GM21825 (cell line): ENCODE measurements at regions not wholly inside any gene's neighbourhood (a gene's known extent, or its start where the extent isn't known, plus 50 kb on each side); places are given as distances from the start of the nearest gene placed in this dataset.
A peak's percentile ranks its signal among the peaks of the same experiment; 100 is the strongest.
"Not testable (repeated sequence)": the region's sequence is repeated elsewhere in the genome, so short reads cannot be mapped to it uniquely, and the experiment has no call there.

Experiments used
- ATAC-seq: cut with Tn5 transposase; IDR thresholded peaks from one replicate; pipeline ENCODE4 v1.9.1; 2021; ENCODE audit warnings: mild to moderate bottlenecking, moderate library complexity; ENCODE audit not compliant: unreplicated experiment

- no peak for ATAC-seq
Measured at GRCh38 chr15:88994286-88994685, 81.1 kb upstream of the MFGE8 start.

- no peak for ATAC-seq
Measured at GRCh38 chr15:88995449-88995848, 82.3 kb upstream of the MFGE8 start.

- ATAC-seq: no peak
Measured at GRCh38 chr15:88997531-88997930, 84.4 kb upstream of the MFGE8 start.

DNA sequence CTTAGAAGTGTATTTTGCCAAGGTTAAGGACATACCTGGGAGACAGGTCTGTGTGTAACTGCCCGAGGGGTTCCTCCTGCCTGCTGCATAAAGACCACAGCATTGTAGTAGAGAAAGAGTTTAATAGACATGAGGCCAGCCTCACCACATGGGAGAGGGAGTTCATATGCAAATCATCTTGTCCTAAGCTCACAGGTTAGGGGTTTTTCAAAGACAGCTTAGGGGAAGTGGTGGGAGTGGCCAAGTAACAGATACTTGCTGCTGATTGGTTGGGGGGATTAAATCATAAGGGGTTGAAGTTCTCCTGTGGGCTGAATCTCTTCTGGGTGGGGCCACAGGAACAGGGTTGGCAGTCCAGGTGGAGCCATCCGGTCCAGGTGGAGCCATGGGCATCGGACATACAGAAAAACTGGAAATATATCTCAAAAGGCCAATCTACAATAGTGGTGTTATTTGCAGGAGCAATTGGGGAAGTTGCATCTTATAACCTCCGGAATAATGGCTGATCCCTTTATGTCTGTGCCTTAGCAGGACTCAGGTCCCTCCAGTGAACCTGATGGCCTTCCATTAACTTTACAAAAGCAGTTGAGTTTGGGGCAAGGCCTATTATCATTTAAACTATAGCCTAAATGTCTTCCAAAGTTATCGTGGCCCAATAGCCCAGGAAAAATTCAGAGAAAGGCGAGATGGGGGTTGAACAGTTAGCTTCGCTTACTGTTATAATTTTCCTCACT, 86.0 kb upstream of the MFGE8 start:
- no peak for ATAC-seq

GRCh38 chr15:89001708-89002275, 86.5 kb upstream of the ABHD2 start:
- ATAC-seq: not testable (repeated sequence)

- ATAC-seq: peak; percentile 73
Measured at GRCh38 chr15:89002281-89002761, 85.9 kb upstream of the ABHD2 start.

GRCh38 chr15:89002830-89003229, 85.4 kb upstream of the ABHD2 start:
- ATAC-seq: no peak

GRCh38 chr15:89003865-89004725, 84.2 kb upstream of the ABHD2 start:
- ATAC-seq: no peak

GRCh38 chr15:89004726-89005030, 83.6 kb upstream of the ABHD2 start:
- no peak for ATAC-seq

DNA sequence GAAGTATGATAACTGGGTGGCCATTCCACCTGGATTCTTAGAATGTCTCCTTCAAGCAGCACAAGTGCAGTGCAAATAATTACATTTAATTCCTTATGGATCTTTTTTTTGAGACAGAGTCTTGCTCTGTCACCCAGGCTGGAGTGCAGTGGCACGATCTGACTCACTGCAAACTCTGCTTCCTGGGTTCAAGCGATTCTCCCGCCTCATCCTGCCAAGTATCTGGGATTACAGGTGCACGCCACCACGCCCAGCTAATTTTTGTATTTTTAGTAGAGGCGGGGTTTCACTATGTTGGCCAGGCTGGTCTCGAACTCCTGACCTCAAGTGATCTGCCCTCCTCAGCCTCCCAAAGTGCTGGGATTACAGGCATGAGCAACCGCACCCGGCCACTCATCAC, 80.7 kb upstream of the ABHD2 start:
- ATAC-seq: not testable (repeated sequence)

DNA sequence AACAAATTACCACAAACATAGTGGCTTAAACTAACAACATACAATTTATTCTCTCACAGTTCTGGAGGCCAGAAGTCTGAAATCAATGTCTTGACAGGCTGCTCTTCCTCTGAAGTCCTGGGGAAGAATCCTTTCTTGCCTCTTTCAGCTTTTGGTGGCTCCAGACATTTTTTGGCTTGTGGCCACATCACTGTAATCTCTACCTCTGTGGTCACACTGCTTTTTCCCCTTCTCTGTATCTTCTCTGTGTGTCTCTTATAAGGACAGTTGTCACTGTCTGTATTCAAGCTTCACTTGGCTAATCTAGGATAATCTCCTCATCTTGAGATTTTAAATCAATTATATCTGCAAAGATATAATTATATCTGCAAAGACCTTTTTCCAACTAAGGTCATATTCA, 80.3 kb upstream of the ABHD2 start:
- ATAC-seq: no peak

GRCh38 chr15:89009080-89009479, 79.2 kb upstream of the ABHD2 start:
- ATAC-seq: no peak

GRCh38 chr15:89015412-89016097, 72.7 kb upstream of the ABHD2 start:
- no peak for ATAC-seq

GRCh38 chr15:89016549-89017041, 71.7 kb upstream of the ABHD2 start:
- no peak for ATAC-seq

- no peak for ATAC-seq
Measured at GRCh38 chr15:89017370-89018066, 70.7 kb upstream of the ABHD2 start.

DNA sequence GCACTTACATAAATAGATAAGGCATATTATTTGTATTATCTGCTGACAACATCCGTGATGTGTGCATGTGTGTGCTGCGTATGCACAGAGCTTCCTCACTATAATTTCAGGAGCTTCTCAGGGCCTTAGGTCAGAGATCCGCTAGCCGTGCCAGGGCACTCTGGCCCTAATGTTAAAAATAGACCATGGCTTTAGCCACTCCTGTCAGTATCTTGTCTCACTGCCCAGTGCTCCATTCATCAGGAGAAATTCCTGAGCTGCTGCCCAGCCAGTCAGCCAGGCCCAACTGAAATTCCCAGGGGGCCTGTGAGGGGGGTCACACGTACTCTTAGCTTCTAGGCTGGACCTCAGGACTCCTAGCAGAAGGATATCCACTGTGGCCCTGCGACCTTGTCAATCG, 70.0 kb upstream of the ABHD2 start:
- ATAC-seq: no peak

- no peak for ATAC-seq
Measured at GRCh38 chr15:89019436-89019835, 68.8 kb upstream of the ABHD2 start.

GRCh38 chr15:89021224-89021623, 67.0 kb upstream of the ABHD2 start:
- no peak for ATAC-seq

GRCh38 chr15:89021886-89022285, 66.4 kb upstream of the ABHD2 start:
- ATAC-seq: not testable (repeated sequence)

DNA sequence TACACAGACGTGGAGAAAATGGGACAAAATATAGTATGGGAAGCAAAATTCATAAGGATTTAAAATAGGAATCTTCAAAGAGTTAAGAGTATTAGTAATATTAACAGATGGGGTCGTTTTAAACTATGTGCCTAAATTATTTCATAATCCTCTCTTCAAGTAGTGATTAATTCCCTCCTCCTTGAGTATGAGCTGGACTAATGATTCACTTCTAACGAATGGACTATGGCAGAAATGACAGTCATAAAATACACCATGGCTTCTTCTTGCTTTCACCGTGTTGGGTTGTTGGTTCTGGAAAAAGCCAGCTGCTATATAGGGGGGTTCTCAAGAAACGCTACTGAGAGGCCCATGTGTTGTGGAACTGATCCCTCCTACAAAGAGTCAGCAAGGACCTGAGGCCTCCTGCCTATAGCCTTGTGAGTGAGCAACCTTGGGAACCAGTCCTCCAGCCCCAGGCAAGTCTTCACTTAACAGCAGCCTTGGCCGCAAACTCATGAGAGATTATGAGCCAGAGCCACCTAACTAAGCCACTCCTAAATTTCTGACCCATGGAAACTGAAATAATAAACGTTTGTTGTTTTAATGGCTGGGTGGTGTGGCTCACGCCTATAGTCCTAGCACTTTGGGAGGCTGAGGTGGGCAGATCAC, 64.8 kb upstream of the ABHD2 start:
- ATAC-seq: no peak
